HepG2 (cell line): ENCODE measurements at regions not wholly inside any gene's neighbourhood (a gene's known extent, or its start where the extent isn't known, plus 50 kb on each side); places are given as distances from the start of the nearest gene placed in this dataset.

Experiments used
- CEBPB ChIP-seq: IDR thresholded peaks from 2 replicates; pipeline ENCODE4 v1.6.1; 2011; ENCODE audit warnings: low read depth, low read length, improper control_type of control experiment, borderline replicate concordance
- CREB1 ChIP-seq, 2 experiments: fragments of 450-650 bp in 1 of 2; IDR thresholded peaks; 2 replicates each; pipeline ENCODE4 v1.6.1; 2016 to 2017; ENCODE audit warnings: control low read depth in 1 of 2, mild to moderate bottlenecking in 1 of 2, missing compliant biosample characterization in 1 of 2, missing genetic modification characterization in 1 of 2
- EP300 ChIP-seq, 3 experiments: sonication (generic) in 1 of 3; formaldehyde crosslinking in 1 of 3; IDR thresholded peaks; 2 replicates each; pipeline versions ENCODE4 v1.5.1 to v1.6.1; 2011 to 2020; ENCODE audit warnings: low read depth in 2 of 3, low read length in 2 of 3, borderline replicate concordance in 1 of 3, improper control_type of control experiment in 1 of 3, mild to moderate bottlenecking in 1 of 3, missing genetic modification reagents in 1 of 3, moderate library complexity in 1 of 3
- FOXK2 ChIP-seq: fragments of 450-650 bp; IDR thresholded peaks from 2 replicates; pipeline ENCODE4 v1.6.1; 2016
- MYC ChIP-seq: sonication (generic); formaldehyde crosslinking; IDR thresholded peaks from 2 replicates; pipeline ENCODE4 v1.9.0; 2021; ENCODE audit warnings: missing genetic modification reagents, borderline replicate concordance
- SCMH1 ChIP-seq: sonication (generic); formaldehyde crosslinking; IDR thresholded peaks from 2 replicates; pipeline ENCODE4 v1.9.0; 2021; ENCODE audit warnings: missing genetic modification reagents, mild to moderate bottlenecking, borderline replicate concordance
- SIX1 ChIP-seq: sonication (generic); formaldehyde crosslinking; IDR thresholded peaks from 2 replicates; pipeline ENCODE4 v1.4.0; 2020; ENCODE audit warnings: missing genetic modification reagents, borderline replicate concordance
- SUZ12 ChIP-seq: fragments of 150-350 bp; IDR thresholded peaks from 2 replicates; pipeline ENCODE4 v1.6.1; 2014; ENCODE audit warnings: low read depth, low read length
- TAF1 ChIP-seq: sonication (generic); formaldehyde crosslinking; IDR thresholded peaks from 2 replicates; pipeline ENCODE4 v1.4.0; 2020; ENCODE audit warnings: missing genetic modification reagents
- TF ChIP-seq, protein P1 (sequence below): sonication (generic); formaldehyde crosslinking; IDR thresholded peaks from 2 replicates; pipeline ENCODE4 v1.5.0; 2020; ENCODE audit warnings: mild to moderate bottlenecking, missing genetic modification reagents, moderate library complexity

DNA sequence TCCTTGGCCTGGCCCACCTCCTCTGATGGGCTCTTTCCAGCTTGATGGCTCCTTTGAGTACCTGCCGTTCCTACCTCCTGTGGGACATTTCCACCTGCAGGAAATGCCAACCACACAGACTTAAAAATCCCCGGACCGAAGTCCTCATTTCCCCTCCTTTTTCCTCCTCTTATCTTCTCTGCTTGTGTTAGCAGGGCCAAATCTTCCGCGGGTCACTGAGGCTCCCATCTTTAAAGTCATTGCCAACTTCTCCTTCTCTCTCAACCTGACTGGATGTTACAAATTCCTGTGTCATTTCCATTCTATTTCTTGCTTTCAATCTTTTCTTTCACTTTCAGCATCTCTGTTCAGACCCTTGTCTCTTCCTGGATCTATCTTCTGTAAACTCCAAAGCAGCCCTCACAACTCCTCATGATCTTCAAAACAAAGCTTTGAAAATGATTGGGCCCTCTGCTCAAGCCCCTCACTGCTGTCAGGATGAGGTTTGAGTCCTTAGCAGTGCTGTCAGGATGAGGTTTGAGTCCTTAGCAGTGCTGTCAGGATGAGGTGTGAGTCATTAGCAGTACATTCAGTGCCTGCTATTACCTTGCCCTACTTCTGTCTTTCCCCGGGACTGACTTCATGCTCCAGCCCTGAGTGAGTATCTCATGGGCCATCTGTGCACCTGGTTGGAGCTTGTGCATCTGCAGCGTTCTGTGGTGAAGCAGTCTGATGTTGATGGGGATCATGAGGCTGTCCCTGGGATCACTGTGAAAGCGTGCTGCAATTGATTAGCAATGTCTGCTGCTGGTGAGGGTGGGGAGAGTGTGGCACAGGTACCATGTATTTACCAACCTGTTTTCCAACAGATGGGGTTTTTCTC lies 100.1 kb downstream of the IRF8 start:
- TF ChIP-seq EP300 (IDR thresholded peaks at IDR 0.05; ENCODE audit: low read depth in 2 of 2, low read length in 2 of 2) (no peak), EP300 (CRISPR knock-in tag; IDR thresholded peaks at IDR 0.05; ENCODE audit: borderline replicate concordance) (no peak), MYC (no peak), FOXK2 (no peak), CEBPB (no peak), TAF1 (CRISPR knock-in tag) (no peak), CREB1 (IDR thresholded peaks at IDR 0.05) (no peak), CREB1 (CRISPR knock-in tag; IDR thresholded peaks at IDR 0.05) (no peak), SUZ12 (no peak), SCMH1 (no peak), SIX1 (CRISPR knock-in tag) (no peak)
- TF ChIP-seq, protein P1, sequence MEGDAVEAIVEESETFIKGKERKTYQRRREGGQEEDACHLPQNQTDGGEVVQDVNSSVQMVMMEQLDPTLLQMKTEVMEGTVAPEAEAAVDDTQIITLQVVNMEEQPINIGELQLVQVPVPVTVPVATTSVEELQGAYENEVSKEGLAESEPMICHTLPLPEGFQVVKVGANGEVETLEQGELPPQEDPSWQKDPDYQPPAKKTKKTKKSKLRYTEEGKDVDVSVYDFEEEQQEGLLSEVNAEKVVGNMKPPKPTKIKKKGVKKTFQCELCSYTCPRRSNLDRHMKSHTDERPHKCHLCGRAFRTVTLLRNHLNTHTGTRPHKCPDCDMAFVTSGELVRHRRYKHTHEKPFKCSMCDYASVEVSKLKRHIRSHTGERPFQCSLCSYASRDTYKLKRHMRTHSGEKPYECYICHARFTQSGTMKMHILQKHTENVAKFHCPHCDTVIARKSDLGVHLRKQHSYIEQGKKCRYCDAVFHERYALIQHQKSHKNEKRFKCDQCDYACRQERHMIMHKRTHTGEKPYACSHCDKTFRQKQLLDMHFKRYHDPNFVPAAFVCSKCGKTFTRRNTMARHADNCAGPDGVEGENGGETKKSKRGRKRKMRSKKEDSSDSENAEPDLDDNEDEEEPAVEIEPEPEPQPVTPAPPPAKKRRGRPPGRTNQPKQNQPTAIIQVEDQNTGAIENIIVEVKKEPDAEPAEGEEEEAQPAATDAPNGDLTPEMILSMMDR (CRISPR knock-in tag): no peak
